H1 (cell line): ENCODE measurements at regions not wholly inside any gene's neighbourhood (a gene's known extent, or its start where the extent isn't known, plus 50 kb on each side); places are given as distances from the start of the nearest gene placed in this dataset.

Experiments
- ATF2 ChIP-seq: IDR thresholded peaks from 2 replicates; pipeline ENCODE4 v1.6.1; 2012; ENCODE audit warnings: low read length, inconsistent platforms
- CTBP2 ChIP-seq: IDR thresholded peaks from 2 replicates; pipeline ENCODE4 v1.7.0; 2011; ENCODE audit warnings: borderline replicate concordance, mild to moderate bottlenecking, moderate library complexity, mixed read lengths, low read length; ENCODE audit not compliant: insufficient read depth, insufficient read length
- EP300 ChIP-seq, 2 experiments: IDR thresholded peaks; 1 replicate in 1 of 2; 2 replicates in 1 of 2; pipeline ENCODE4 v1.6.1; 2011 to 2012; ENCODE audit warnings: low read depth in 2 of 2, low read length in 2 of 2, mild to moderate bottlenecking in 2 of 2, borderline replicate concordance in 1 of 2, inconsistent platforms in 1 of 2, moderate library complexity in 1 of 2
- SIX5 ChIP-seq: IDR thresholded peaks from 2 replicates; pipeline ENCODE4 v1.6.1; 2011; ENCODE audit warnings: mild to moderate bottlenecking, low read depth, low read length
- ZNF274 ChIP-seq: IDR thresholded peaks from 2 replicates; pipeline ENCODE4 v1.7.0; 2012; ENCODE audit warnings: low read length, borderline replicate concordance; ENCODE audit errors: extremely low read depth

GRCh38 chr12:58190618-58191017, 249.3 kb downstream of the ATP23 start (continued):
- TF ChIP-seq SIX5 (no peak), EP300 (IDR thresholded peaks at IDR 0.05; ENCODE audit: borderline replicate concordance in 1 of 2, low read depth in 2 of 2, low read length in 2 of 2) (no peak), ZNF274 (no peak), ATF2 (no peak), CTBP2 (no peak)
- TF ChIP-seq, all 59 proteins: peak for 0
